Astrocyte (in vitro differentiated cells and primary cell): ENCODE measurements at regions not wholly inside any gene's neighbourhood (a gene's known extent, or its start where the extent isn't known, plus 50 kb on each side); places are given as distances from the start of the nearest gene placed in this dataset.

Experiments
- DNase-seq: peaks from one replicate; pipeline ENCODE4 v3.0.0-alpha.2; 2010; ENCODE audit warnings: low read depth
- FAIRE-seq: peaks from 2 replicates; lab custom pipeline; 2011; peaks lifted over from hg19 to GRCh38; lab: Jason Lieb, UNC
- H2AFZ ChIP-seq: 2 replicates; pipeline ENCODE4 v1.6.0; 2012; ENCODE audit warnings: low read depth, low read length, inconsistent platforms
- H3K27ac ChIP-seq: 2 replicates; pipeline ENCODE4 v1.5.1; 2011; ENCODE audit warnings: low read depth, low read length, inconsistent platforms
- H3K27me3 ChIP-seq: 2 replicates; pipeline ENCODE4 v1.6.0; 2011; ENCODE audit warnings: low read length, inconsistent platforms; ENCODE audit not compliant: insufficient read depth
- H3K36me3 ChIP-seq: 2 replicates; pipeline ENCODE4 v1.5.1; 2011; ENCODE audit warnings: low read length, inconsistent platforms; ENCODE audit not compliant: insufficient read depth
- H3K4me1 ChIP-seq: 2 replicates; pipeline ENCODE4 v1.5.1; 2011; ENCODE audit warnings: low read length, inconsistent platforms; ENCODE audit not compliant: insufficient read depth
- H3K4me2 ChIP-seq: 2 replicates; pipeline ENCODE4 v1.6.0; 2012; ENCODE audit warnings: low read length, inconsistent platforms
- H3K4me3 ChIP-seq: 2 replicates; pipeline ENCODE4 v1.5.1; 2011; ENCODE audit warnings: low read depth, mild to moderate bottlenecking, low read length, inconsistent platforms; ENCODE audit not compliant: insufficient read depth
- H3K79me2 ChIP-seq: 2 replicates; pipeline ENCODE4 v1.6.0; 2012; ENCODE audit warnings: mild to moderate bottlenecking, low read length, inconsistent platforms; ENCODE audit not compliant: insufficient read depth
- H3K9ac ChIP-seq: 2 replicates; pipeline ENCODE4 v1.6.0; 2012; ENCODE audit warnings: mild to moderate bottlenecking, low read length, inconsistent platforms
- H3K9me3 ChIP-seq: 2 replicates; pipeline ENCODE4 v1.5.1; 2012; ENCODE audit warnings: low read depth, mild to moderate bottlenecking, low read length, inconsistent platforms; ENCODE audit not compliant: insufficient read depth
- H4K20me1 ChIP-seq: 2 replicates; pipeline ENCODE4 v1.6.0; 2012; ENCODE audit warnings: low read length, inconsistent platforms; ENCODE audit not compliant: insufficient read depth
- H3K27ac Mint-ChIP-seq: one replicate; pipeline ENCODE4 v1.8.0; 2021; ENCODE audit warnings: mild to moderate bottlenecking, mixed read lengths; ENCODE audit not compliant: unreplicated experiment
- H3K27me3 Mint-ChIP-seq: one replicate; pipeline ENCODE4 v1.8.0; 2021; ENCODE audit warnings: low read depth, mixed read lengths; ENCODE audit not compliant: unreplicated experiment
- H3K36me3 Mint-ChIP-seq: one replicate; pipeline ENCODE4 v1.8.0; 2021; ENCODE audit warnings: low read depth, mixed read lengths; ENCODE audit not compliant: unreplicated experiment
- H3K4me1 Mint-ChIP-seq: one replicate; pipeline ENCODE4 v1.8.0; 2021; ENCODE audit warnings: low read depth, mixed read lengths; ENCODE audit not compliant: unreplicated experiment
- H3K4me3 Mint-ChIP-seq: one replicate; pipeline ENCODE4 v1.8.0; 2021; ENCODE audit warnings: mild to moderate bottlenecking, moderate library complexity, mixed read lengths; ENCODE audit not compliant: unreplicated experiment
- H3K9me3 Mint-ChIP-seq: one replicate; pipeline ENCODE4 v1.8.0; 2021; ENCODE audit warnings: mild to moderate bottlenecking, mixed read lengths; ENCODE audit not compliant: unreplicated experiment
- CTCF ChIP-seq: IDR thresholded peaks from 2 replicates; pipeline ENCODE4 v1.5.1; 2011; ENCODE audit warnings: low read depth, mild to moderate bottlenecking, inconsistent platforms, low read length, moderate library complexity; ENCODE audit not compliant: insufficient read depth
- EZH2 ChIP-seq: IDR thresholded peaks from 2 replicates; pipeline ENCODE4 v1.6.1; 2012; ENCODE audit warnings: mild to moderate bottlenecking, low read length, inconsistent platforms; ENCODE audit not compliant: insufficient read depth

- Histone ChIP-seq H3K4me3 (no peak overlapping the region), H3K9ac (no peak overlapping the region), H4K20me1 (no peaks in the 10 kb centered on the region), H3K9me3 (peaks cover 19% of the 10 kb centered on the region), H3K4me2 (no peak overlapping the region), H3K79me2 (no peaks in the 10 kb centered on the region), H2AFZ (no peak overlapping the region), H3K36me3 (no peaks in the 10 kb centered on the region), H3K4me1 (no peaks in the 10 kb centered on the region), H3K27ac (no peak overlapping the region), H3K27me3 (no peaks in the 10 kb centered on the region)
- Mint-ChIP-seq H3K27ac (no peak overlapping the region), H3K4me1 (no peaks in the 10 kb centered on the region), H3K4me3 (no peak overlapping the region), H3K36me3 (no peaks in the 10 kb centered on the region), H3K27me3 (no peaks in the 10 kb centered on the region), H3K9me3 (peaks cover 25% of the 10 kb centered on the region)
- no peak for DNase-seq
- TF ChIP-seq EZH2 (no peak), CTCF (no peak)
- no peak for FAIRE-seq
These were observed 236.0 kb downstream of the GLRX3 start for GRCh38 chr10:130372222-130372621.

GRCh38 chr10:130372866-130373265 lies 236.7 kb downstream of the GLRX3 start:
- H3K27ac Mint-ChIP-seq = no peak overlapping the region
- Histone ChIP-seq H3K4me2 (no peak overlapping the region), H3K4me1 (no peaks in the 10 kb centered on the region), H3K9ac (no peak overlapping the region), H4K20me1 (no peaks in the 10 kb centered on the region), H3K79me2 (no peaks in the 10 kb centered on the region), H3K4me3 (no peak overlapping the region), H3K27me3 (no peaks in the 10 kb centered on the region), H2AFZ (no peak overlapping the region), H3K27ac (no peak overlapping the region), H3K36me3 (no peaks in the 10 kb centered on the region), H3K9me3 (peaks cover 19% of the 10 kb centered on the region)
- no peaks in the 10 kb centered on the region for H3K27me3 Mint-ChIP-seq
- FAIRE-seq (no peak), DNase-seq (no peak)
- H3K4me3 Mint-ChIP-seq = no peak overlapping the region
- peaks cover 22% of the 10 kb centered on the region for H3K9me3 Mint-ChIP-seq
- H3K4me1 Mint-ChIP-seq = no peaks in the 10 kb centered on the region
- no peaks in the 10 kb centered on the region for H3K36me3 Mint-ChIP-seq
- TF ChIP-seq EZH2 (no peak), CTCF (no peak)

GRCh38 chr10:130377986-130378540 lies 241.9 kb downstream of the GLRX3 start:
- H3K36me3 ChIP-seq = no peaks in the 10 kb centered on the region
- H3K27me3 Mint-ChIP-seq = no peaks in the 10 kb centered on the region
- H3K36me3 Mint-ChIP-seq = no peaks in the 10 kb centered on the region
- no peaks in the 10 kb centered on the region for H3K4me1 Mint-ChIP-seq
- peaks cover 26% of the 10 kb centered on the region for H3K9me3 ChIP-seq
- no peak overlapping the region for H3K27ac Mint-ChIP-seq
- no peak for DNase-seq
- no peak overlapping the region for H3K27ac ChIP-seq
- H3K4me2 ChIP-seq = no peak overlapping the region
- no peak for FAIRE-seq
- no peak overlapping the region for H3K4me3 Mint-ChIP-seq
- H3K9me3 Mint-ChIP-seq = peaks cover 16% of the 10 kb centered on the region
- H3K79me2 ChIP-seq = no peaks in the 10 kb centered on the region
- no peak overlapping the region for H2AFZ ChIP-seq
- H3K4me1 ChIP-seq = no peaks in the 10 kb centered on the region
- H3K27me3 ChIP-seq = no peaks in the 10 kb centered on the region
- no peak for TF ChIP-seq CTCF
- no peak for TF ChIP-seq EZH2
- H3K4me3 ChIP-seq = no peak overlapping the region
- no peak overlapping the region for H3K9ac ChIP-seq
- no peaks in the 10 kb centered on the region for H4K20me1 ChIP-seq
